Vagina (tissue), 2 donors: ENCODE measurements at regions not wholly inside any gene's neighbourhood (a gene's known extent, or its start where the extent isn't known, plus 50 kb on each side); places are given as distances from the start of the nearest gene placed in this dataset.

Source experiments
- DNase-seq, 2 donors: peaks; one replicate each; pipeline ENCODE4 v3.0.0-alpha.2; 2017; ENCODE audit errors: extremely low spot score in 2 of 2
- H3K27ac ChIP-seq: fragments of 200-600 bp; sonication (generic); one replicate; pipeline ENCODE4 v1.5.1; 2019
- H3K27me3 ChIP-seq: fragments of 200-600 bp; sonication (generic); one replicate; pipeline ENCODE4 v1.5.1; 2019
- H3K36me3 ChIP-seq, 2 donors: fragments of 200-600 bp; sonication (generic); one replicate each; pipeline ENCODE4 v1.5.1; 2017 to 2019
- H3K4me1 ChIP-seq: fragments of 200-600 bp; sonication (generic); one replicate; pipeline ENCODE4 v1.5.1; 2019
- H3K4me3 ChIP-seq, 2 donors: fragments of 200-600 bp; sonication (generic); 1 replicate in 1 of 2; 2 replicates in 1 of 2; pipeline ENCODE4 v1.5.1; 2016 to 2019
- H3K9me3 ChIP-seq: fragments of 200-600 bp; sonication (generic); one replicate; pipeline ENCODE4 v1.5.1; 2019
- CTCF ChIP-seq, 3 experiments: fragments of 450-650 bp in 2 of 3; fragments of 200-600 bp in 1 of 3; sonication (generic) in 1 of 3; IDR thresholded peaks; one replicate each; pipeline ENCODE4 v1.5.1; 2017 to 2019; ENCODE audit warnings: antibody characterized with exemption in 3 of 3, mild to moderate bottlenecking in 2 of 3, moderate library complexity in 2 of 3
- POLR2A ChIP-seq, 2 donors: fragments of 450-650 bp; IDR thresholded peaks; one replicate each; pipeline ENCODE4 v1.6.1; 2017; ENCODE audit warnings: antibody characterized with exemption in 2 of 2, mild to moderate bottlenecking in 2 of 2, moderate library complexity in 2 of 2
- POLR2AphosphoS5 ChIP-seq, 2 donors: sonication (generic); formaldehyde crosslinking; IDR thresholded peaks; one replicate each; pipeline ENCODE4 v1.9.0; 2017; ENCODE audit warnings: antibody characterized with exemption in 2 of 2, mild to moderate bottlenecking in 2 of 2, low read depth in 1 of 2; ENCODE audit not compliant: insufficient read depth in 1 of 2
- intact Hi-C: fragments of 100-400 bp; cut with DNase I; formaldehyde crosslinking; loops from one replicate; pipeline ENCODE4 v1.15.1; 2023

DNA sequence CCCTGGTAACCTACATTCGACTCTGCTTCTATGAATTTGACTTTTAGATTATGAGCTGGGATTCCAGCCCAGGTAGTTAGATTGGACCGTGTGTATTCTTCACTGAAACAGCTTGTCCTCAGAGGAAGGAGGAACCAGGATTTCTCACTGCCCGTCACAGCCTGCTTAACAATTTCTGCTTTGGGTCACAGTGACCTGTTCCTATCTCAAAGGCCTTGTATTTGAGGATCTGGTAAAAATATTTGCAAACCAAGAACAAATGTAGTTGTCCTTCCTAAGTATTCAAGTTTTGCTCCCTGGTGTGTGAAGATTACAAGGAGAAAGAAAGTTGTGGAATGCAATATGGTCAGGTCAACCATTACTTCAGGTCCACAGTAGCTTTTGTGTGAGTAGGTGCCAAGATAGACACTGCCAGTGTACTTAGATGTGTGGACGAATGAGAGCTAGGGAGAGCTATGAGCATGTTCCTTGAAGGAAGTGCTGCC is 55.1 kb downstream of the KIF4B start:
- H3K27ac ChIP-seq, result no peak overlapping the region
- intact Hi-C loops, result no loop called here
- H3K36me3 ChIP-seq, result no peaks in the 10 kb centered on the region
- DNase-seq, result no peak
- TF ChIP-seq POLR2AphosphoS5 (IDR thresholded peaks at IDR 0.05; ENCODE audit: insufficient read depth in 1 of 2, low read depth in 1 of 2), result no peak
- TF ChIP-seq POLR2A (IDR thresholded peaks at IDR 0.05), result no peak
- TF ChIP-seq CTCF (IDR thresholded peaks at IDR 0.05), result no peak
- no peaks in the 10 kb centered on the region for H3K27me3 ChIP-seq
- H3K9me3 ChIP-seq, result no peaks in the 10 kb centered on the region
- H3K4me1 ChIP-seq, result peaks cover 5% of the 10 kb centered on the region
- H3K4me3 ChIP-seq, result no peak overlapping the region

DNA sequence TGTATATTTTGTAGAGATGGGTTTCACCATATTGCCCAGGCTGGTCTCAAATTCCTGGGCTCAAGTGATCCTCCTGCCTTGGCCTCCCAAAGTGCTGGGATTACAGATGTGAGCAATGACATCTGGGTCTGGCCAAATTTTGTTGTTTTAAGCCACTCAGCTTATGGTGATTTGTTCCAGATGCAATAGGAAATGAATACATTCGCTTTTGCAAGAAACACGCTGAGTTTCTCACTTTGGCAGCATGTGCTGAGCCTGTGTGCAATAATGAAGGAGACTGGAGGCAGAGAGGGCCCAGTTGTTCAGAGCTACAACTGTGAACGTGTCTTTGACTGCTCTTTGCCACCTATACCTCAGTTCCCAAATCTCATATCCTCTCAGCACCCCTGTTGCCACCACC is 56.4 kb downstream of the KIF4B start:
- Histone ChIP-seq H3K27ac (no peak overlapping the region), H3K9me3 (no peaks in the 10 kb centered on the region), H3K36me3 (no peaks in the 10 kb centered on the region), H3K27me3 (no peaks in the 10 kb centered on the region), H3K4me1 (peaks cover 5% of the 10 kb centered on the region), H3K4me3 (no peak overlapping the region)
- no peak for DNase-seq
- TF ChIP-seq POLR2AphosphoS5 (IDR thresholded peaks at IDR 0.05; ENCODE audit: insufficient read depth in 1 of 2, low read depth in 1 of 2) (no peak), CTCF (IDR thresholded peaks at IDR 0.05) (no peak), POLR2A (IDR thresholded peaks at IDR 0.05) (no peak)
- intact Hi-C loops, result no loop called here

DNA sequence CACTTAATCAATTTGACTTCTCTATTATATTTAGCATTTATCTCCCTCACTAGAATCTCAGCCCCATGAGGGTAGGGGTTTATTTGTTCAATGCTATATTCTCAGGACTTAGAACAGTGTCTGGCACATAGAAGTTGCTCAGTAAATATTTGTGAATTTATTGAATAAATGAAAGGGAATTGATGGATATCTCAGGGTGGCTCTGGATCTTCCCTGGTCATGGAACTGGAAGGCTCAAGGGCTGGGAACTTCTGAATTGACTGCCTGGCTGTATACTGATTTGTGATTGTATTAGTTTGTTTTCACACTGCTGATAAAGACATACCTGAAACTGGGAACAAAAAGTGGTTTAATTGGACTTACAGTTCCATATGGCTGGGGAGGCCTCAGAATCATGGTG is 57.2 kb downstream of the KIF4B start:
- Histone ChIP-seq H3K36me3 (no peaks in the 10 kb centered on the region), H3K9me3 (no peaks in the 10 kb centered on the region), H3K27ac (no peak overlapping the region), H3K4me1 (peaks cover 5% of the 10 kb centered on the region), H3K4me3 (no peak overlapping the region), H3K27me3 (no peaks in the 10 kb centered on the region)
- no peak for TF ChIP-seq CTCF (IDR thresholded peaks at IDR 0.05)
- TF ChIP-seq POLR2A (IDR thresholded peaks at IDR 0.05), result no peak
- no peak for TF ChIP-seq POLR2AphosphoS5 (IDR thresholded peaks at IDR 0.05; ENCODE audit: insufficient read depth in 1 of 2, low read depth in 1 of 2)
- no peak for DNase-seq
- intact Hi-C loops, result no loop called here

DNA sequence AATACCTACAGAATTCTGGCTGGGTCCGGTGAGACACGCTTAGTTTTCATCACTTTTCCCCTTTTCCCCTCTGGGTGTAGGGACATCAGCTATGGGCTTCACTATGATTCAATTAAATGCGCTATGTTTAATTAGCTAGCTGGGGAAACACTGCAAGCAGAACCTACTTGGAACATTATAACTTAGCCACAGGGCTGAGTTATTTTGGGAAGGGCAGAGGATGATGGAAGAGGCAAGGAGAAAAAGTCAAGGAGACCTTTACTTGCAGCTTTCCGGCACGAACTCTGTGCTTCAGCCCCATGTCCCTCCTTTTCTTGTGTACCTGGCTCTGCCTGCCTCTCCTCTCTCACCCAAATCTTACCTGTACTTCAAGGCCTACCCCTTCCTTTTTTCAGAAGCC is 62.8 kb downstream of the KIF4B start:
- Histone ChIP-seq H3K27ac (no peak overlapping the region), H3K27me3 (no peaks in the 10 kb centered on the region), H3K4me1 (no peaks in the 10 kb centered on the region), H3K4me3 (no peak overlapping the region), H3K36me3 (no peaks in the 10 kb centered on the region), H3K9me3 (no peaks in the 10 kb centered on the region)
- intact Hi-C loops, result loop anchor here (5.0 kb wide), 1 partner anchor 1829 kb away; no protein-coding TSS in a partner anchor
- no peak for DNase-seq
- TF ChIP-seq CTCF (IDR thresholded peaks at IDR 0.05) (no peak), POLR2AphosphoS5 (IDR thresholded peaks at IDR 0.05; ENCODE audit: insufficient read depth in 1 of 2, low read depth in 1 of 2) (no peak), POLR2A (IDR thresholded peaks at IDR 0.05) (no peak)

DNA sequence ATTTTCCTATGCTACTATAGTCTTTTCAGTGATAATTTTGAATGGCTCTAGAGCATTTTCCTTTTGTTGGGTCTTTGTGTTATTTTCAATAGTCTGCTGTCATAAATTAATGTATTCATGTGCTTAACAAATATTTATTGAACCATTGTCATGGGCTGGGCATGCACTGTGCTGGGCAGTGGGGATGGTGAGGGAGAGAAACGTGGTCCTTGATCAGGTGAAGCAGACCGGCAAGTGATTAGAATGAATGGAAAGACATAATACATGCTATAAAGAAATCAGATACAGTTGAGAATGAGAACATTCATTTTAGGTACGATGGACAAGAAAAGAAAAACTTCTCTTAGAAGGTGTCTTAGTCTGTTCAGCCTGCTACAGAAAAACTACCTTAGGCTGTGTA is 66.1 kb downstream of the KIF4B start:
- no peak for TF ChIP-seq POLR2AphosphoS5 (IDR thresholded peaks at IDR 0.05; ENCODE audit: insufficient read depth in 1 of 2, low read depth in 1 of 2)
- TF ChIP-seq CTCF (IDR thresholded peaks at IDR 0.05), result no peak
- intact Hi-C loops, result loop anchor here (5.0 kb wide), 1 partner anchor 1832 kb away; no protein-coding TSS in a partner anchor
- no peaks in the 10 kb centered on the region for H3K27me3 ChIP-seq
- H3K4me3 ChIP-seq, result no peak overlapping the region
- no peak overlapping the region for H3K27ac ChIP-seq
- no peaks in the 10 kb centered on the region for H3K36me3 ChIP-seq
- no peaks in the 10 kb centered on the region for H3K9me3 ChIP-seq
- DNase-seq, result no peak
- no peaks in the 10 kb centered on the region for H3K4me1 ChIP-seq
